Neuronal stem cell (in vitro differentiated cells): ENCODE measurements at regions not wholly inside any gene's neighbourhood (a gene's known extent, or its start where the extent isn't known, plus 50 kb on each side); places are given as distances from the start of the nearest gene placed in this dataset.

Source experiments
- DNase-seq: peaks from one replicate; pipeline ENCODE4 v3.0.0-alpha.2; 2013; ENCODE audit warnings: low spot score
- H2AFZ ChIP-seq: one replicate; pipeline ENCODE4 v1.6.1; 2013; ENCODE audit warnings: mild to moderate bottlenecking, low read length, inconsistent platforms
- H2AK5ac ChIP-seq: 2 replicates; pipeline ENCODE4 v1.6.1; 2013; ENCODE audit warnings: low read depth, mild to moderate bottlenecking, inconsistent platforms, low read length, moderate library complexity, mixed read lengths
- H2BK120ac ChIP-seq: 2 replicates; pipeline ENCODE4 v1.6.1; 2013; ENCODE audit warnings: low read depth, mild to moderate bottlenecking, inconsistent platforms, low read length, moderate library complexity, mixed read lengths
- H2BK12ac ChIP-seq: one replicate; pipeline ENCODE4 v1.6.1; 2013; ENCODE audit warnings: low read length, inconsistent platforms
- H2BK15ac ChIP-seq: 2 replicates; pipeline ENCODE4 v1.6.1; 2013; ENCODE audit warnings: mild to moderate bottlenecking, low read length, inconsistent platforms, mixed read lengths
- H2BK5ac ChIP-seq: one replicate; pipeline ENCODE4 v1.6.1; 2013; ENCODE audit warnings: inconsistent platforms, mild to moderate bottlenecking, low read length, moderate library complexity
- H3K14ac ChIP-seq: one replicate; pipeline ENCODE4 v1.6.1; 2013; ENCODE audit warnings: low read length, inconsistent platforms
- H3K18ac ChIP-seq: 2 replicates; pipeline ENCODE4 v1.6.1; 2013; ENCODE audit warnings: low read length, inconsistent platforms
- H3K23ac ChIP-seq: 2 replicates; pipeline ENCODE4 v1.6.1; 2013; ENCODE audit warnings: low read depth, mild to moderate bottlenecking, mixed read lengths, low read length, inconsistent platforms; ENCODE audit not compliant: poor library complexity
- H3K27ac ChIP-seq: replicated peaks from 3 replicates; pipeline ENCODE4 v1.5.1; 2013; ENCODE audit warnings: low read length, inconsistent platforms
- H3K27me3 ChIP-seq, 3 experiments: 2 replicates each; pipeline ENCODE4 v1.6.1; 2013; ENCODE audit warnings: low read length in 3 of 3, mild to moderate bottlenecking in 2 of 3, inconsistent platforms in 1 of 3, low read depth in 1 of 3, mixed read lengths in 1 of 3, moderate library complexity in 1 of 3; ENCODE audit not compliant: control insufficient read depth in 3 of 3, insufficient read depth in 3 of 3
- H3K36me3 ChIP-seq, 2 donors: replicated peaks in 1 of 2; 2 replicates each; pipeline ENCODE4 v1.6.1; 2013; ENCODE audit warnings: low read length in 2 of 2; ENCODE audit not compliant: control insufficient read depth in 2 of 2, insufficient read depth in 2 of 2
- H3K4ac ChIP-seq: 2 replicates; pipeline ENCODE4 v1.6.1; 2013; ENCODE audit warnings: inconsistent platforms, mild to moderate bottlenecking, low read length, moderate library complexity
- H3K4me1 ChIP-seq, 2 donors: 1 replicate in 1 of 2; 2 replicates in 1 of 2; pipeline ENCODE4 v1.6.1; 2013; ENCODE audit warnings: low read length in 2 of 2, low read depth in 1 of 2; ENCODE audit not compliant: control insufficient read depth in 2 of 2, insufficient read depth in 1 of 2
- H3K4me2 ChIP-seq: one replicate; pipeline ENCODE4 v1.6.1; 2013; ENCODE audit warnings: mild to moderate bottlenecking, low read length, inconsistent platforms; ENCODE audit not compliant: insufficient read depth, poor library complexity, severe bottlenecking
- H3K4me3 ChIP-seq, 2 donors: 2 replicates each; pipeline ENCODE4 v1.5.1; 2013; ENCODE audit warnings: low read length in 2 of 2, mild to moderate bottlenecking in 2 of 2, inconsistent platforms in 1 of 2, moderate library complexity in 1 of 2
- H3K79me1 ChIP-seq: one replicate; pipeline ENCODE4 v1.6.1; 2013; ENCODE audit warnings: low read depth, mild to moderate bottlenecking, inconsistent platforms, low read length, moderate library complexity
- H3K9ac ChIP-seq: one replicate; pipeline ENCODE4 v1.6.1; 2013; ENCODE audit warnings: mild to moderate bottlenecking, low read depth, low read length, inconsistent platforms; ENCODE audit not compliant: poor library complexity
- H3K9me3 ChIP-seq, 2 donors: replicated peaks in 1 of 2; 2 replicates each; pipeline versions ENCODE3 to v1.6.1; 2013; ENCODE audit warnings: low read length in 2 of 2, mild to moderate bottlenecking in 2 of 2, inconsistent platforms in 1 of 2, low read depth in 1 of 2, mixed read lengths in 1 of 2, moderate library complexity in 1 of 2; ENCODE audit not compliant: control insufficient read depth in 2 of 2, insufficient read depth in 1 of 2
- H4K8ac ChIP-seq: one replicate; pipeline ENCODE4 v1.6.1; 2013; ENCODE audit warnings: low read depth, mild to moderate bottlenecking, inconsistent platforms, low read length, moderate library complexity
- H4K91ac ChIP-seq: one replicate; pipeline ENCODE4 v1.6.1; 2013; ENCODE audit warnings: low read length, low read depth, mild to moderate bottlenecking, inconsistent platforms; ENCODE audit not compliant: poor library complexity
- WGBS, 2 donors: extraction: QIAGEN DNeasy Blood & Tissue Kit; methylation state at CpG; one replicate each; pipeline ENCODE4 v1.1.7; 2013; ENCODE audit warnings: missing lambda C conversion rate in 2 of 2, mixed read lengths in 1 of 2; ENCODE audit not compliant: insufficient read length in 2 of 2, insufficient replicate concordance in 1 of 2; ENCODE audit errors: extremely low coverage in 2 of 2; 5-methylcytosine and 5-hydroxymethylcytosine counted together

GRCh38 chr14:52185178-52185577, 82.3 kb upstream of the PTGDR start:
- no peak overlapping the region for H4K91ac ChIP-seq
- no peak overlapping the region for H4K8ac ChIP-seq
- H3K9me3 ChIP-seq, result no peaks in the 10 kb centered on the region
- H3K36me3 ChIP-seq, result no peaks in the 10 kb centered on the region
- no peaks in the 10 kb centered on the region for H3K4me1 ChIP-seq
- H3K79me1 ChIP-seq, result no peaks in the 10 kb centered on the region
- H2BK120ac ChIP-seq, result no peak overlapping the region
- no peak overlapping the region for H2AK5ac ChIP-seq
- H3K27ac ChIP-seq, result no peak overlapping the region
- no peak overlapping the region for H2AFZ ChIP-seq
- H3K23ac ChIP-seq, result no peak overlapping the region
- no peak overlapping the region for H2BK15ac ChIP-seq
- no peak overlapping the region for H3K4ac ChIP-seq
- DNase-seq, result no peak
- no peaks in the 10 kb centered on the region for H3K27me3 ChIP-seq
- no peak overlapping the region for H2BK5ac ChIP-seq
- no peak overlapping the region for H3K4me2 ChIP-seq
- no peak overlapping the region for H2BK12ac ChIP-seq
- no CpG with 5 or more reads among the region's 3 CpGs for WGBS, 2 donors
- no peak overlapping the region for H3K18ac ChIP-seq
- no peak overlapping the region for H3K14ac ChIP-seq
- H3K4me3 ChIP-seq, result no peak overlapping the region
- H3K9ac ChIP-seq, result no peak overlapping the region

GRCh38 chr14:52182853-52183252, 84.6 kb upstream of the PTGDR start:
- whole genome bisulfite sequencing, 2 donors, result no CpG with 5 or more reads among the region's 2 CpGs
- no peak overlapping the region for H3K4me3 ChIP-seq
- H3K27ac ChIP-seq, result no peak overlapping the region
- H3K4ac ChIP-seq, result no peak overlapping the region
- H3K14ac ChIP-seq, result no peak overlapping the region
- no peak overlapping the region for H3K4me2 ChIP-seq
- no peaks in the 10 kb centered on the region for H3K27me3 ChIP-seq
- no peak for DNase-seq
- H3K23ac ChIP-seq, result no peak overlapping the region
- no peak overlapping the region for H3K9ac ChIP-seq
- no peak overlapping the region for H2BK15ac ChIP-seq
- no peaks in the 10 kb centered on the region for H3K36me3 ChIP-seq
- H3K9me3 ChIP-seq, result peaks cover 0 to 2% of the 10 kb centered on the region in 2 donors
- no peak overlapping the region for H4K8ac ChIP-seq
- H2AK5ac ChIP-seq, result no peak overlapping the region
- H4K91ac ChIP-seq, result no peak overlapping the region
- no peaks in the 10 kb centered on the region for H3K79me1 ChIP-seq
- no peaks in the 10 kb centered on the region for H3K4me1 ChIP-seq
- no peak overlapping the region for H2BK12ac ChIP-seq
- no peak overlapping the region for H2BK5ac ChIP-seq
- no peak overlapping the region for H2AFZ ChIP-seq
- no peak overlapping the region for H3K18ac ChIP-seq
- H2BK120ac ChIP-seq, result no peak overlapping the region

DNA sequence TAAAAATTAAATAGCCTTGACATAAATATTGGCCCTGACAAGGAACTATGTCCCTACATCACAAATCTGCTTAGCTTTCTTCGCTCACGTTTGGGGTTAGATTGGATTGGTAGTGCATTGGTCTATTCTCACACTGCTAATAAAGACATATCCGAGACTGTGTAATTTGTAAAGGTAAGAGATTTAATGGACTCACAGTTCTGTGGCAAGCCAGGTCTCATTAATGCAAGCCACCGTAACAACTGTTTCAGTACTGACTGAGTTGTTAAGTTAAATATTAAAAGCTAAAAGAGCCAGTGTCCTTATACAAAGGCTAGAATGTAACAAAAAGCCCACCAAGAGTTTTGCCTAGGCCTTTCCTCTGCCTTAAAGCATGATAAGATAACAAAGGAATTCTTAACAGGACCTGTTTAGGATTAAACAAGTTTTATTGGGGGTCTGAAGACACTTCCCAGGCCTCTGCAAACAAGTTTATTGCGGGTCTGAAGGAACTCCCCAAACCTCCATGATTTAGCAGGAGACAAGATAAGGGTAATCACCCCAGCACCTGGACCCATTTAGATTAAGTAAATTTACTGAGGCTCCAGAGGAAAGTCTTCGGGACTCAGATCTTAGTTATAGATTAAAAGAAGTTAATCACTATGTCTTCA, 88.2 kb upstream of the PTGDR start:
- Histone ChIP-seq H3K18ac (no peak overlapping the region), H2AK5ac (no peak overlapping the region)

DNA sequence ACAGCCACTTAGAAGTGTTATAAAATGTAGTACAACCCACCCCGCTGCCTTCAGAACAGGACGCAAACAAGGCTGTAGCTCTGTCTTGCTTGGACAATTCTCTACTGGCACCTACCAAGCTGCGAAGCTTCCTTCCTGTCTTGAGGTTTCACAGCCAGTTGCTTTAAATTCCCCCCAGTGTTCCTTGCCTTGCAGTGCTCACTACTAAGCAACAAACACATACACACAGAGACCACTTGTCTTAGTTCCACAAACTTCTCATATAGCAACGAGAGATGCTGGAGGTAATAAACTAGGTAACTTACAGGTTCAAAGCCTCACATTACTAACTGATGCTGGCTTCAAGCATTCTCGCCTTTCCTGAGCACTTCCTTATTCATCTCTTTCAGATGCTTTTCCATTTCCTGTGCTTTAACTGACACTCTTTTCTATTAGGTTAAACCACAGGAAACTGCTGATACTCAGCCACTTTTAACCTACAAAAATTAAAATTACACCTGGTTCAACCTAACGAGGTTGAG, 91.5 kb upstream of the PTGDR start:
- Histone ChIP-seq H3K14ac (no peak overlapping the region), H2BK120ac (no peak overlapping the region), H3K4me3 (no peak overlapping the region), H3K4me2 (no peak overlapping the region), H3K36me3 (no peaks in the 10 kb centered on the region), H3K4me1 (no peaks in the 10 kb centered on the region), H2BK15ac (no peak overlapping the region), H4K91ac (no peak overlapping the region), H4K8ac (no peak overlapping the region), H3K23ac (no peak overlapping the region), H2BK5ac (no peak overlapping the region), H3K9me3 (peaks cover 3 to 5% of the 10 kb centered on the region in 2 donors), H3K79me1 (no peaks in the 10 kb centered on the region), H3K27ac (no peak overlapping the region), H3K4ac (no peak overlapping the region), H3K18ac (no peak overlapping the region), H3K9ac (no peak overlapping the region), H3K27me3 (peaks cover 0 to 2% (median 0%) of the 10 kb centered on the region in 3 experiments), H2AK5ac (no peak overlapping the region), H2AFZ (no peak overlapping the region), H2BK12ac (no peak overlapping the region)
- WGBS, 2 donors, result no CpG with 5 or more reads among the region's 6 CpGs
- no peak for DNase-seq

More for the DNA sequence above, 88.2 kb upstream of the PTGDR start:
- Histone ChIP-seq H3K79me1 (no peaks in the 10 kb centered on the region), H4K91ac (no peak overlapping the region), H4K8ac (no peak overlapping the region), H2BK12ac (no peak overlapping the region), H2AFZ (no peak overlapping the region), H3K27me3 (peaks cover 0 to 2% (median 0%) of the 10 kb centered on the region in 3 experiments), H3K23ac (no peak overlapping the region), H3K27ac (no peak overlapping the region), H2BK15ac (no peak overlapping the region), H3K9me3 (peaks cover 3 to 5% of the 10 kb centered on the region in 2 donors), H3K4ac (no peak overlapping the region), H3K9ac (no peak overlapping the region), H3K4me2 (no peak overlapping the region), H3K36me3 (no peaks in the 10 kb centered on the region), H3K4me1 (no peaks in the 10 kb centered on the region), H2BK5ac (no peak overlapping the region), H3K4me3 (no peak overlapping the region), H3K14ac (no peak overlapping the region), H2BK120ac (no peak overlapping the region)
- no peak for DNase-seq
- WGBS, 2 donors, result no CpG with 5 or more reads among the region's 6 CpGs
